ENCODE measurements at regions not wholly inside any gene's neighbourhood (a gene's known extent, or its start where the extent isn't known, plus 50 kb on each side); places are given as distances from the start of the nearest gene placed in this dataset.
"Not testable (repeated sequence)": the region's sequence is repeated elsewhere in the genome, so short reads cannot be mapped to it uniquely, and the experiment has no call there.

GRCh38 chr10:123275136-123275564, 120.9 kb downstream of the BUB3 start:
- ATAC-seq (ENCODE audit: low FRiP score) (no peak), DNase-seq (no peak)
- intact Hi-C loops (cut with DNase I) = no loop called here
- Histone ChIP-seq H3K9me3 (ENCODE audit: control insufficient read depth, low read length) (no peaks in the 10 kb centered on the region), H3K4me3 (ENCODE audit: low read length in 2 of 2) (no peak overlapping the region), H3K27me3 (ENCODE audit: control insufficient read depth in 1 of 2, insufficient read depth in 2 of 2, low read length in 1 of 2) (no peaks in the 10 kb centered on the region), H3K4me1 (ENCODE audit: control insufficient read depth in 1 of 2, insufficient read depth in 2 of 2, low read length in 2 of 2) (no peaks in the 10 kb centered on the region), H3K36me3 (ENCODE audit: control insufficient read depth in 1 of 2, insufficient read depth in 2 of 2, low read length in 1 of 2) (no peaks in the 10 kb centered on the region), H3K27ac (ENCODE audit: low read depth in 1 of 2, low read length in 2 of 2) (no peak overlapping the region)
- 16 to 25% methylated on average over 14 of the region's 14 CpGs for WGBS, 2 donors

GRCh38 chr10:123278445-123278844, 124.2 kb downstream of the BUB3 start:
- Histone ChIP-seq H3K27ac (ENCODE audit: low read depth in 1 of 2, low read length in 2 of 2) (no peak overlapping the region), H3K36me3 (ENCODE audit: control insufficient read depth in 1 of 2, insufficient read depth in 2 of 2, low read length in 1 of 2) (no peaks in the 10 kb centered on the region), H3K4me3 (ENCODE audit: low read length in 2 of 2) (no peak overlapping the region), H3K27me3 (ENCODE audit: control insufficient read depth in 1 of 2, insufficient read depth in 2 of 2, low read length in 1 of 2) (no peaks in the 10 kb centered on the region), H3K4me1 (ENCODE audit: control insufficient read depth in 1 of 2, insufficient read depth in 2 of 2, low read length in 2 of 2) (no peaks in the 10 kb centered on the region), H3K9me3 (ENCODE audit: control insufficient read depth, low read length) (no peaks in the 10 kb centered on the region)
- 96 to 100% methylated on average over 2 of the region's 2 CpGs for WGBS, 2 donors
- DNase-seq (no peak), ATAC-seq (ENCODE audit: low FRiP score) (no peak)
- intact Hi-C loops (cut with DNase I) = no loop called here

- WGBS, 2 donors = 97 to 99% methylated on average over 24 to 35 of the region's 35 CpGs
- H3K27me3 ChIP-seq (ENCODE audit: control insufficient read depth in 1 of 2, insufficient read depth in 2 of 2, low read length in 1 of 2); H3K36me3 ChIP-seq (ENCODE audit: control insufficient read depth in 1 of 2, insufficient read depth in 2 of 2, low read length in 1 of 2); H3K27ac ChIP-seq (ENCODE audit: low read depth in 1 of 2, low read length in 2 of 2); H3K9me3 ChIP-seq (ENCODE audit: control insufficient read depth, low read length); ATAC-seq (ENCODE audit: low FRiP score); H3K4me1 ChIP-seq (ENCODE audit: control insufficient read depth in 1 of 2, insufficient read depth in 2 of 2, low read length in 2 of 2); DNase-seq; intact Hi-C loops (cut with DNase I); H3K4me3 ChIP-seq (ENCODE audit: low read length in 2 of 2): not testable (repeated sequence)
These were observed 129.2 kb downstream of the BUB3 start for GRCh38 chr10:123283371-123283770.

- intact Hi-C loops (cut with DNase I) = no loop called here
- ATAC-seq (ENCODE audit: low FRiP score) (no peak), DNase-seq (no peak)
- no peak overlapping the region for H3K27ac ChIP-seq (ENCODE audit: low read depth in 1 of 2, low read length in 2 of 2)
- H3K36me3 ChIP-seq (ENCODE audit: control insufficient read depth in 1 of 2, insufficient read depth in 2 of 2, low read length in 1 of 2) = no peaks in the 10 kb centered on the region
- no peaks in the 10 kb centered on the region for H3K4me1 ChIP-seq (ENCODE audit: control insufficient read depth in 1 of 2, insufficient read depth in 2 of 2, low read length in 2 of 2)
- H3K27me3 ChIP-seq (ENCODE audit: control insufficient read depth in 1 of 2, insufficient read depth in 2 of 2, low read length in 1 of 2) = no peaks in the 10 kb centered on the region
- no peaks in the 10 kb centered on the region for H3K9me3 ChIP-seq (ENCODE audit: control insufficient read depth, low read length)
- no peak overlapping the region for H3K4me3 ChIP-seq (ENCODE audit: low read length in 2 of 2)
These were observed 129.8 kb downstream of the BUB3 start for GRCh38 chr10:123284022-123284421.

- intact Hi-C loops (cut with DNase I) = no loop called here
- H3K4me1 ChIP-seq (ENCODE audit: control insufficient read depth in 1 of 2, insufficient read depth in 2 of 2, low read length in 2 of 2) = no peaks in the 10 kb centered on the region
- H3K27ac ChIP-seq (ENCODE audit: low read depth in 1 of 2, low read length in 2 of 2) = no peak overlapping the region
- H3K9me3 ChIP-seq (ENCODE audit: control insufficient read depth, low read length) = no peaks in the 10 kb centered on the region
- no peak overlapping the region for H3K4me3 ChIP-seq (ENCODE audit: low read length in 2 of 2)
- ATAC-seq (ENCODE audit: low FRiP score) = no peak
- no peaks in the 10 kb centered on the region for H3K36me3 ChIP-seq (ENCODE audit: control insufficient read depth in 1 of 2, insufficient read depth in 2 of 2, low read length in 1 of 2)
- DNase-seq = no peak
- no peaks in the 10 kb centered on the region for H3K27me3 ChIP-seq (ENCODE audit: control insufficient read depth in 1 of 2, insufficient read depth in 2 of 2, low read length in 1 of 2)
- WGBS, 2 donors = 72 to 77% methylated on average over 4 of the region's 4 CpGs
These were observed 133.5 kb downstream of the BUB3 start for GRCh38 chr10:123287594-123288247.

- WGBS, 2 donors = 79 to 89% methylated on average over 1 of the region's 1 CpG
- DNase-seq (no peak), ATAC-seq (ENCODE audit: low FRiP score) (no peak)
- no peaks in the 10 kb centered on the region for H3K9me3 ChIP-seq (ENCODE audit: control insufficient read depth, low read length)
- no peaks in the 10 kb centered on the region for H3K4me1 ChIP-seq (ENCODE audit: control insufficient read depth in 1 of 2, insufficient read depth in 2 of 2, low read length in 2 of 2)
- intact Hi-C loops (cut with DNase I) = no loop called here
- no peaks in the 10 kb centered on the region for H3K36me3 ChIP-seq (ENCODE audit: control insufficient read depth in 1 of 2, insufficient read depth in 2 of 2, low read length in 1 of 2)
- H3K27me3 ChIP-seq (ENCODE audit: control insufficient read depth in 1 of 2, insufficient read depth in 2 of 2, low read length in 1 of 2) = no peaks in the 10 kb centered on the region
- no peak overlapping the region for H3K27ac ChIP-seq (ENCODE audit: low read depth in 1 of 2, low read length in 2 of 2)
- no peak overlapping the region for H3K4me3 ChIP-seq (ENCODE audit: low read length in 2 of 2)
These were observed 135.2 kb downstream of the BUB3 start for GRCh38 chr10:123289432-123289831.

- Histone ChIP-seq H3K4me1 (ENCODE audit: control insufficient read depth in 1 of 2, insufficient read depth in 2 of 2, low read length in 2 of 2) (no peaks in the 10 kb centered on the region), H3K27ac (ENCODE audit: low read depth in 1 of 2, low read length in 2 of 2) (no peak overlapping the region), H3K9me3 (ENCODE audit: control insufficient read depth, low read length) (no peaks in the 10 kb centered on the region), H3K4me3 (ENCODE audit: low read length in 2 of 2) (no peak overlapping the region), H3K36me3 (ENCODE audit: control insufficient read depth in 1 of 2, insufficient read depth in 2 of 2, low read length in 1 of 2) (no peaks in the 10 kb centered on the region), H3K27me3 (ENCODE audit: control insufficient read depth in 1 of 2, insufficient read depth in 2 of 2, low read length in 1 of 2) (no peaks in the 10 kb centered on the region)
- ATAC-seq (ENCODE audit: low FRiP score) (no peak), DNase-seq (no peak)
- 87 to 92% methylated on average over 5 of the region's 5 CpGs for WGBS, 2 donors
- intact Hi-C loops (cut with DNase I) = no loop called here
These were observed 139.9 kb downstream of the BUB3 start for GRCh38 chr10:123294109-123294508.

GRCh38 chr10:123294886-123295285, 140.7 kb downstream of the BUB3 start:
- no peak overlapping the region for H3K4me3 ChIP-seq (ENCODE audit: low read length in 2 of 2)
- intact Hi-C loops (cut with DNase I) = no loop called here
- H3K4me1 ChIP-seq (ENCODE audit: control insufficient read depth in 1 of 2, insufficient read depth in 2 of 2, low read length in 2 of 2) = no peaks in the 10 kb centered on the region
- DNase-seq (no peak), ATAC-seq (ENCODE audit: low FRiP score) (no peak)
- H3K36me3 ChIP-seq (ENCODE audit: control insufficient read depth in 1 of 2, insufficient read depth in 2 of 2, low read length in 1 of 2) = no peaks in the 10 kb centered on the region
- H3K27me3 ChIP-seq (ENCODE audit: control insufficient read depth in 1 of 2, insufficient read depth in 2 of 2, low read length in 1 of 2) = no peaks in the 10 kb centered on the region
- no peak overlapping the region for H3K27ac ChIP-seq (ENCODE audit: low read depth in 1 of 2, low read length in 2 of 2)
- H3K9me3 ChIP-seq (ENCODE audit: control insufficient read depth, low read length) = no peaks in the 10 kb centered on the region
- 85 to 94% methylated on average over 4 of the region's 4 CpGs for WGBS, 2 donors

- Histone ChIP-seq H3K27me3 (ENCODE audit: control insufficient read depth in 1 of 2, insufficient read depth in 2 of 2, low read length in 1 of 2) (no peaks in the 10 kb centered on the region), H3K4me1 (ENCODE audit: control insufficient read depth in 1 of 2, insufficient read depth in 2 of 2, low read length in 2 of 2) (no peaks in the 10 kb centered on the region), H3K9me3 (ENCODE audit: control insufficient read depth, low read length) (no peaks in the 10 kb centered on the region), H3K36me3 (ENCODE audit: control insufficient read depth in 1 of 2, insufficient read depth in 2 of 2, low read length in 1 of 2) (no peaks in the 10 kb centered on the region), H3K4me3 (ENCODE audit: low read length in 2 of 2) (no peak overlapping the region), H3K27ac (ENCODE audit: low read depth in 1 of 2, low read length in 2 of 2) (no peak overlapping the region)
- ATAC-seq (ENCODE audit: low FRiP score) (no peak), DNase-seq (no peak)
- WGBS, 2 donors = 86 to 90% methylated on average over 1 of the region's 1 CpG
- intact Hi-C loops (cut with DNase I) = no loop called here
These were observed 141.4 kb downstream of the BUB3 start for GRCh38 chr10:123295644-123296043.
